ENCODE measurements at regions not wholly inside any gene's neighbourhood (a gene's known extent, or its start where the extent isn't known, plus 50 kb on each side); places are given as distances from the start of the nearest gene placed in this dataset.

DNA sequence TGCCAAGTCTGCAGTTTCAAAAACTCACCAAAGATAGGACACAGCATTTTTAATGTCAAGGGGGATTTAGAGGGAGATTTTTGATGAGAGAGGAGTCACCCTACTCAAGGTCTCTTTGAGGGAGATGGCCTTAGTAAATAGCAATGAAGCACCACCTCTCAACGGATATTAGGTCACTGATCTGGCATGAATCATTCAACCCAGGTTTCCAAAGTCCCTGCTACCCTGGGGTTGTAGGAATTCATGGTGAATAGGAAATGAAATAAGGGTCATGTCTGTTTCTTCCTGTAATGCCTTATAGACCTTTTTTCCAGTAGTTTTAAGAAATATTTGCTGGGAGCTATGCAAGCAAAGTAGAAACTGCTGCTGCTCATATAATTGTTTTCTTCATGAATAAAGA, 2154.9 kb downstream of the LRRC4C start:
- DNase-seq (ENCODE audit: low read depth in 1 of 2, low spot score in 1 of 2) (no peak), FAIRE-seq (no peak), ATAC-seq (no peak)
- 0% methylated on average over 1 of the region's 1 CpG for WGBS (ENCODE audit: missing lambda C conversion rate)
- TF ChIP-seq ESRRA (IDR thresholded peaks at IDR 0.05; ENCODE audit: borderline replicate concordance, low read length) (no peak), SREBF2 (IDR thresholded peaks at IDR 0.05) (no peak), POLR2A (IDR thresholded peaks at IDR 0.05; ENCODE audit: low read length) (no peak), HDAC2 (IDR thresholded peaks at IDR 0.05) (no peak), SMC3 (IDR thresholded peaks at IDR 0.05) (no peak), CEBPB (IDR thresholded peaks at IDR 0.05) (no peak), ZC3H11A (IDR thresholded peaks at IDR 0.05) (no peak), MAZ (IDR thresholded peaks at IDR 0.05; ENCODE audit: borderline replicate concordance, low read depth, low read length) (no peak), ZNF302 (CRISPR knock-in tag; IDR thresholded peaks at IDR 0.05) (no peak), HOXA7 (CRISPR knock-in tag; IDR thresholded peaks at IDR 0.05) (no peak), HOXB5 (CRISPR knock-in tag; IDR thresholded peaks at IDR 0.05) (no peak), HES2 (IDR thresholded peaks at IDR 0.05) (no peak), BCL3 (IDR thresholded peaks at IDR 0.05) (no peak), HOXB13 (CRISPR knock-in tag; IDR thresholded peaks at IDR 0.05; ENCODE audit: low read depth) (no peak)
- TF ChIP-seq, protein P1, sequence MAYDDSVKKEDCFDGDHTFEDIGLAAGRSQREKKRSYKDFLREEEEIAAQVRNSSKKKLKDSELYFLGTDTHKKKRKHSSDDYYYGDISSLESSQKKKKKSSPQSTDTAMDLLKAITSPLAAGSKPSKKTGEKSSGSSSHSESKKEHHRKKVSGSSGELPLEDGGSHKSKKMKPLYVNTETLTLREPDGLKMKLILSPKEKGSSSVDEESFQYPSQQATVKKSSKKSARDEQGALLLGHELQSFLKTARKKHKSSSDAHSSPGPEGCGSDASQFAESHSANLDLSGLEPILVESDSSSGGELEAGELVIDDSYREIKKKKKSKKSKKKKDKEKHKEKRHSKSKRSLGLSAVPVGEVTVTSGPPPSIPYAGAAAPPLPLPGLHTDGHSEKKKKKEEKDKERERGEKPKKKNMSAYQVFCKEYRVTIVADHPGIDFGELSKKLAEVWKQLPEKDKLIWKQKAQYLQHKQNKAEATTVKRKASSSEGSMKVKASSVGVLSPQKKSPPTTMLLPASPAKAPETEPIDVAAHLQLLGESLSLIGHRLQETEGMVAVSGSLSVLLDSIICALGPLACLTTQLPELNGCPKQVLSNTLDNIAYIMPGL (CRISPR knock-in tag; IDR thresholded peaks at IDR 0.05; ENCODE audit: borderline replicate concordance), result no peak
- TF ChIP-seq, protein P2, sequence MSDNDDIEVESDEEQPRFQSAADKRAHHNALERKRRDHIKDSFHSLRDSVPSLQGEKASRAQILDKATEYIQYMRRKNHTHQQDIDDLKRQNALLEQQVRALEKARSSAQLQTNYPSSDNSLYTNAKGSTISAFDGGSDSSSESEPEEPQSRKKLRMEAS (IDR thresholded peaks at IDR 0.05), result no peak
- ChIA-PET POLR2A (no interaction called here), CTCF (interaction anchor here (1.0 kb wide), 1 partner anchor 10 kb away, joined by 3 read pairs; no protein-coding TSS in a partner anchor)
- H3K4me1 ChIP-seq, result no peaks in the 10 kb centered on the region
- no peak overlapping the region for H3K27ac ChIP-seq
- H3K9me3 ChIP-seq, result no peaks in the 10 kb centered on the region; the same call in 2 of the 3 replicates
- H3K4me3 ChIP-seq, result no peak overlapping the region
- no peak overlapping the region for H3K4me2 ChIP-seq

DNA sequence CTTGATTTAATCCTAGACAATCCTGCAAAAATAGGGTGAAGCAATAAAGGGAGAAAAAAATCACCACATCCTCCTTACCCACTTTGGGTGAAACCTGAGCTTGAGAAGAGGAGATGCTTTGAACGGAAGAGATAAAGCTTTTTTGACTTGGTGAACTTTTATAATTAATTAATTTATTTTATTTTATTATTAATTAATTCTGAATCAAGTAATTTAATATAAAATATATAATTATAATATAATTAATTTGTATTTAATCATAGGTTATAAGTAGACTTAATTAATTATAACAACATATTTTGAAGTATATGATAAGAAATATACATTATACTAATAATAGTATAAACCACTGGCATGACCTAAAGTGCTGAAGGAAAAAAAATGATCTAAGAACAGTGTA, 2164.8 kb downstream of the LRRC4C start:
- POLR2A ChIA-PET, result no interaction called here

GRCh38 chr11:39288011-39288410, 2171.4 kb downstream of the LRRC4C start:
- TF ChIP-seq CHD2 (IDR thresholded peaks at IDR 0.05; ENCODE audit: low read length, partially characterized antibody) (no peak), TFCP2L1 (CRISPR knock-in tag; IDR thresholded peaks at IDR 0.05) (no peak)
- TF ChIP-seq, protein P3, sequence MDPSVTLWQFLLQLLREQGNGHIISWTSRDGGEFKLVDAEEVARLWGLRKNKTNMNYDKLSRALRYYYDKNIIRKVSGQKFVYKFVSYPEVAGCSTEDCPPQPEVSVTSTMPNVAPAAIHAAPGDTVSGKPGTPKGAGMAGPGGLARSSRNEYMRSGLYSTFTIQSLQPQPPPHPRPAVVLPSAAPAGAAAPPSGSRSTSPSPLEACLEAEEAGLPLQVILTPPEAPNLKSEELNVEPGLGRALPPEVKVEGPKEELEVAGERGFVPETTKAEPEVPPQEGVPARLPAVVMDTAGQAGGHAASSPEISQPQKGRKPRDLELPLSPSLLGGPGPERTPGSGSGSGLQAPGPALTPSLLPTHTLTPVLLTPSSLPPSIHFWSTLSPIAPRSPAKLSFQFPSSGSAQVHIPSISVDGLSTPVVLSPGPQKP (IDR thresholded peaks at IDR 0.05; ENCODE audit: low read depth, low read length), result no peak
- TF ChIP-seq, protein P1 (CRISPR knock-in tag; IDR thresholded peaks at IDR 0.05; ENCODE audit: borderline replicate concordance), result no peak
- DNase-seq (ENCODE audit: low read depth in 1 of 2, low spot score in 1 of 2) (no peak), ATAC-seq (no peak), FAIRE-seq (no peak)
- Histone ChIP-seq H3K4me3 (no peak overlapping the region), H3K9me3 (0 out of 3 replicates have a peak, but pooled peaks cover 5% of the 10 kb centered on the region), H3K4me1 (no peaks in the 10 kb centered on the region), H3K4me2 (no peak overlapping the region), H3K27ac (no peak overlapping the region)
- ChIA-PET CTCF (no interaction called here), POLR2A (no interaction called here)
- WGBS (ENCODE audit: missing lambda C conversion rate), result 2% methylated on average over 4 of the region's 4 CpGs

More for the DNA sequence above, 2164.8 kb downstream of the LRRC4C start:
- no peak for FAIRE-seq
- TF ChIP-seq ZC3H11A (IDR thresholded peaks at IDR 0.05) (no peak), EHF (CRISPR knock-in tag; IDR thresholded peaks at IDR 0.05) (no peak), RARB (CRISPR knock-in tag; IDR thresholded peaks at IDR 0.05) (no peak), KDM5A (IDR thresholded peaks at IDR 0.05) (no peak), RNF2 (IDR thresholded peaks at IDR 0.05; ENCODE audit: borderline replicate concordance, low read depth) (no peak), SMC3 (IDR thresholded peaks at IDR 0.05) (no peak)
- TF ChIP-seq, protein P2 (IDR thresholded peaks at IDR 0.05), result no peak
- H3K27ac ChIP-seq, result no peak overlapping the region
- H3K4me1 ChIP-seq, result no peaks in the 10 kb centered on the region
- no peak overlapping the region for H3K4me3 ChIP-seq
- 2% methylated on average over 1 of the region's 1 CpG for WGBS (ENCODE audit: missing lambda C conversion rate)
- H3K4me2 ChIP-seq, result no peak overlapping the region
- ATAC-seq, result no peak
- no peak for DNase-seq (ENCODE audit: low read depth in 1 of 2, low spot score in 1 of 2)
- H3K9me3 ChIP-seq, result 0 out of 3 replicates have a peak, but pooled peaks cover 3% of the 10 kb centered on the region
- CTCF ChIA-PET, result interaction anchor here (0.6 to 0.7 kb wide), 2 partner anchors 10 to 672 kb away, joined by 3 read pairs; no protein-coding TSS in a partner anchor
